GM18907 (cell line): ENCODE measurements at regions not wholly inside any gene's neighbourhood (a gene's known extent, or its start where the extent isn't known, plus 50 kb on each side); places are given as distances from the start of the nearest gene placed in this dataset.

ENCODE experiments used
- ATAC-seq: cut with Tn5 transposase; IDR thresholded peaks from one replicate; pipeline ENCODE4 v1.9.1; 2021; ENCODE audit warnings: mild to moderate bottlenecking, moderate library complexity; ENCODE audit not compliant: unreplicated experiment

DNA sequence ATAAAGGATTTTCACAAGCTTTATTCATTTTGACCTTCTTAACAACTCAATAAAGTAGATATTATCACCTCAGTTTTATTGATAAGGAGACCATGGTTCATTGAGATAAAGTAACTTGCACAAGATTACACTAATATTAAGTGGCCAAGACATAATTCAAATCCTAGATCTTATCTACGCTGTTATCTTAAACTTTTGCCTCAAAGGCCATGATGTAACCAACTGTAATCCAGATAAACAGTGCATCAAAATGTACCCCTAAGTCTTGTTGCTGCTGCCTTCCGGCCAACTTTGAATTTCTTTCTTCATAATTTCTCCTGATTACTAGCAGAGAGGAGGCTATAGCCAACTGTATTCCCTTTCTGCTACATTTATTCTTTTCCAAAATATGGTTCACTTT is 1094.8 kb upstream of the PIK3C3 start:
- no peak for ATAC-seq

DNA sequence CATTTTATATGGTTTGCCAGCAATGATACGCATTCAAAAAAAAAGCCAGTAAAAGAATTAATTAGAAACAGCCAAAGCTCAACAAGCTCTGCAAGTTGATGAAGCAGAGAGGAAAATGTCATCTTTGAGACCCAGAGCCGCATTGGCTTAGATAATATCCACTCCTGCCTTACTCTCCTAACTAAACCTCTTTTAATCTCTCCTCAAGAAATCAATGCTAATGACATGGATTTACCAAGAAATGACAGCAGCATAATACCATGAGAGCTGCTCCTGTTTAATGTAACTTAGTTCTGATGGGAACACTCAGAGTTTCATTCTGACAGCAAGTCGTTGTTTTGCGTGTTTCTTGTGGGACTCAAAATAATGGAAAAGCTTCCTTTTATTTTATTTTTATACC is 1099.4 kb upstream of the PIK3C3 start:
- no peak for ATAC-seq

DNA sequence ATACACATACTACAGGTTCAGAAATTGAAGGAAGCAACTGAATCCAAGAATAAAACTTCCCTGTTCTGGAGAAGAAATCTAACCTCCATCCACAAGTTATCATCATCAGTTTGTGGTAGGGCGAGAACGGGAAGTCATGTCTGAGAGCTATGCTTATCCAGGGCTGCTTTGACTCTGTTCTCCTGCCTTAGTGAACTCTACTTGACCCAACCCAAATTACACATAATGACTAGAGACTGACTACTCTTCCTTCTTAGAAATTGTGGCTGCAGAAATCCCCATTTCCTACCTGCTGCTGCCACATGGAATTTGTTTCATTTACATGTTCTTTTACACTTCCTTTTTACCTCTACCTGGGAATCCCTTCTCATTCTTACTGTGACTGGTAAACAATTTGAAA is 1102.6 kb upstream of the PIK3C3 start:
- ATAC-seq = no peak

DNA sequence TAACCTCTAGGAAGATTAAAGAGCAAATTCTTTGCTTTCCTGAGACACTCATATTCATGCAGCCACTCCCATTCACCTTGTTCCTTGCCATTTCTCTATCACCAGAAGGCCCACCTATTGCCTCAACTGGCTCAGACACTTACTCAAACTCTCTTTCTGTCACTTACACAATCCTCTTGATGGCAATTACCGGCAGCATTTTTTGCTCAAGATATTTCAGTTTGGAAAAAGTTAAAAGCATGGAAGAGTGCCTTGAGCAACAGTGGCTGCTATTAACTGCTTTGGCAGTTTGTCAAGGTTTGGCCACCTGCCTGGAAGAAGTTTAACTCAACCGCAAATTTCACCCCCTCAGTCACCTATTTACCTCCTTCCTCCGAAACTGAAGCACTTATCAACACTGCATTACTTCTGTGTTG is 1104.0 kb upstream of the PIK3C3 start:
- ATAC-seq = no peak

DNA sequence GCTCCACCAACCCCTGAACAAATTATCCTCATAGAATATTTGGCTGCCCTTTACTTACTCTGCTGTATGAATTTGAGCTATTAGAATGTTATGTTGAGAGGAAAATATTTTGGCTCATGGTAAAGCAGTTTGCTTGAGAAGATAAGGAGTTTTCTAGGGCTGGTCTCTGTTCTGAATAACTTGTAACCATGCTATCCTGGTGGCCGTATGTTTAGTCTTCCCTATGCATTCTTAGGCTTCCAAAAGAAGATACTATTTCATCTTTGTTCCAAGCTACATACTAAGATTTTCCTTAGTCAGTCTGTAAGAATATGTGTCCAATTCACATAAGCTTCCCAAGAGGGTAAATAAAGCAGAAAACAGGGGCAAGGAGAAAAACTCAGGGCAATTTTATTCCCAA is 1105.1 kb upstream of the PIK3C3 start:
- no peak for ATAC-seq

DNA sequence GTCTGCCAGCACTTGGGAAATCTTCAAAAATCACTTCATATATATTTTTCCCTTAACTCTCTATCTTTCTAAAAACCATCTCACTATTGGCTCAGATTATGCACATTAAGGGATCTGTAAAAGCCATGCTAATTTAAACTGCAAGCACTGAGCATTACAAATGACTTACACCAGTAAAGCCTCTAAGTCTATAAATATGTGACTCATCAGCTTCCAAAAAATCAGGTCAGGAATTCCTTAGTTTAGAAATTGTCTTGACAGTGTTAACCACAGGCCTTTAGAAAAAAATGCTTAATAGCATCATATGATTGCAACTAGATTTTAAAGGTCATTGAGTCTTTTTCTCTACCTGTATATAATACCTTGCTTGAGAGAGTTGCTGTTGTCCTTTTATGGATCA is 1113.6 kb upstream of the PIK3C3 start:
- ATAC-seq = no peak

DNA sequence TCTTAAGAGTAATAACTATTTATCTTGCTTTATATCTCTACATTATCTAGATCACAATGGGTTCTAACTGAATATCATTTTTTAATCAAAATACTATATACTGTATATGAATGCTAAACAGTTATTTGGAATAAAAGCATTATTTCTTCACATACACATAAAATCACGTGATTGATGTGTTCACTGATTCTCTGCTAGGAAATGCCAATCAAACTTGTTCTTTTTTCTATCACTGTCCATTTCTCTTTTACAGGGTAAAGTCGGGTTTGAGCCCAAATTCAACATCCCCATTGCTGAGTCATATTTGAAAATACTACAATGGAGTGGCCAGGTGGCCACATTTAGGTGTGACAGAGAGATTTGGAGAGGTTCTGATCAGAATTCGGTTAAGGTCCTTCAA is 1114.0 kb upstream of the PIK3C3 start:
- ATAC-seq = no peak

DNA sequence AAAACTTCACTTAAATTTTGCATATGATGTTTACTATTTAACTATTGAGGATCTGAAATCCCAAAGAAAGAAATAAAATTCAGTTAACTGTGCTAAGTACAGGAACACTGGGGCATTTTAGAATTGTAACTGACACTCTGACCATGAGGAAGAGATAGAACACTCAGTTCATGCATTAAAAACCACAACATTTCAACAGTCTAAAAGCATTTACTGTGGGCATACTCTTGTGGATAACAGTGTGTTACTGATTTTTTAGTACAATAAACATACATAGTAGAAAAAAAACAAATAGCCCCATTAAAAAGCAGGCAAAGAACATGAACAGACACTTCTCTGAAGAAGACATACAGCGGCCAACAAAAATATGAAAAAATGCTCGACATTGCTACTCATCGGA is 1122.7 kb upstream of the PIK3C3 start:
- no peak for ATAC-seq

DNA sequence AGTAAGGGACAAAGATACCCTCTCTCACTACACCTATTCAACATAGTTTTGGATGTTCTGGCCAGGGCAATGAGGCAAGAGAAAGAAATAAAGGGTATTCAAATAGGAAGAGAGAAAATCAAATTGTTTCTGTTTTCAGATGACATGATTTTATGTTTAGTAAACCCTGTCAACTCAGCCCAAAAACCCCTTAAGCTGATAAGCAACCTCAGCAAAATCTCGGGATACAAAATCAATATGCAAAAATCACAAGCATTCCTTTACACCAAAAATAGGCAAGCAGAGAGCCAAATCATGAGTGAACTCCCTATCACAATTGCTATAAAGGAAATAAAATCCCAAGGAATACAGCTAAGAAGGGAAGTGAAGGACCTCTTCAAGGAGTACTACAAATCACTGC is 1130.7 kb upstream of the PIK3C3 start:
- no peak for ATAC-seq

DNA sequence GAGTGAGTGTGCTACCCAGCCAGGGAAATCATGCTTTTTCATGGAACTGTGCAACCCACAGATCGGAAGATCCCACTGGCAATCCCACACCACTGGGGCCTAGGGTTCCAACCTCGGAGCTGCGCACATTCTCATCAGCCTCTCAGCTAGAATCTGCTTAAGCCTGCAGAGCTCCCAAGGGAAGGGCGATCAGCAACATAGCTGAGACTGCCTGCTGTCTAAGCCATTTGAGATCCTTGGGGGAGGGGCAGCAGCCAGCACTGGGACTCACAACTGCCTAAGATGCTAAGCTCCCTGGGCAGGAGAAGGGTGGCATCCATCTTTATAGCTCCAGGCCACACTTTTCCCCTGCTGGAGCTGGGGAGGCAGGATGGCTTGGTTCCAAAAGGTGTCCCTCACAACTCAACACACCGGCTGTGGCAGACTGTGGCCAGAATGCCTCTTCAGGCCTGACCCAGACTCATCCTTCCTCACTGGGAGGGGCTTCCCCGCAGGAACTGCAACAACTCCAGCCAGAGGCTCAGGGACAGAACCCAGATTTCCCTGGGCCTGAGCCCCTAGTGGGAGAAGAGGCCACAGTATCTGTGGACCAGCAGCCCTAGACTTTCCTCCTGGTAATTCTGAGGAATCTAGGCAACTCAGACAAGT is 1133.3 kb upstream of the PIK3C3 start:
- no peak for ATAC-seq

DNA sequence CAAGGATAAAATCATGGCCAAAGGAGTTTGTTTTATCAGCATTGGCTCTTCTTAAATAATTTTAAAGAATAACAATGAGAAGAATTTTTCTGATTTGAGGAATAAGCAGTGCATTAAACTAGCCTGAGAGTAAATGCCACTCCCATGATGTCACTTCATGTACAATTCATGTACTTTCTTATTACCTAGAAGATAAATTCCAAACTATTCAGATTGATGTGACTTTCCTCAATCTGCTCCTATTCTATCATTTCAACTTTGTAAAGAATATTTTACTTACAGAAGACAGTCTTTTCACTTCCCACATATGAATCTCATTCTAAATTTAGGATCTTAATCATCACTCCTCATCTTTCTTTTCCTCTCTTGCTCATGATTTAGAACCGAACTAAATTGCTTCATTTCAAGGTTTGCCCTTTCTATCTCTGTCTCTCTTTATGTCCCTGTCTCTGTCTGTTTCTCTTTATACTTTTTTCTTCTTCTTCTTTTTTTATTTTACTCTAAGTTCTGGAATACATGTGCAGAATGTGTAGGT is 1142.0 kb upstream of the PIK3C3 start:
- no peak for ATAC-seq

DNA sequence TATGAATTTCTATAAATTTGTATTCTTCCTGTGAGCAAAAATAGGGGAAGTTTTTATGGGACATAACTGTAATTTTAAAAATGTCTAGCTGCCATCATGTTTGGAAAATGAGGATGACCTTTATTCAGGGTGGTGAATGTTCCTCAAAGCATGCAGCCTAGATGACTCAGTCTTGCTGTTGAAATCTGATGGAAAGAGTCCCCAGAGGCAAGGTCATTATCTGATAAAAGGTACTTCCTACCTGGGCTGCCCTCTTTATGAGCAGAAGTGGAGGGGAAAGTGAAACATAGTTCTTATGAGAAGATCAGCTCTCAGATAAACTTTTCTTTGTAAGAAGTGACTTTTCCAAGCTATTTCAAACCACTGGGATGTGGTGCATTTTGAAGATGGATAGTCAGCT is 1144.7 kb upstream of the PIK3C3 start:
- ATAC-seq = no peak

DNA sequence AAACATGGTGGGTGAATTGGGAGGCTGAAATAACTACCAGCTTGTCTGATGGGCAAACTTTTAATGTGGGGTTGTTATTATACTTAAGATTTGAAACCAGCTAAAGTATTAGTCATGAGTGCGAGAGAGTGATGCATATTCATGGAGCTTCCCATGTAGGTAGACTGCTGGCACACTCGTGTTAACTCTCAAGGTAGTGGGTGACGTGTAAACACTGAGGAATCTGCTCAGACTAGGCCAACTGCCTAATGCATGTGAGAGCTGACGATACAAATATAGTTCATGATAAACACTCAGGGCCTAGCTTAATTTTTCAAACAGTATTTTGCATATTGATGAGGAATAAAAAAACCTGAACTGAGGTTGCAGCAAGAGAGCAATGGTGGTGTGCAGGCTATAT is 1165.7 kb upstream of the PIK3C3 start:
- ATAC-seq = no peak

DNA sequence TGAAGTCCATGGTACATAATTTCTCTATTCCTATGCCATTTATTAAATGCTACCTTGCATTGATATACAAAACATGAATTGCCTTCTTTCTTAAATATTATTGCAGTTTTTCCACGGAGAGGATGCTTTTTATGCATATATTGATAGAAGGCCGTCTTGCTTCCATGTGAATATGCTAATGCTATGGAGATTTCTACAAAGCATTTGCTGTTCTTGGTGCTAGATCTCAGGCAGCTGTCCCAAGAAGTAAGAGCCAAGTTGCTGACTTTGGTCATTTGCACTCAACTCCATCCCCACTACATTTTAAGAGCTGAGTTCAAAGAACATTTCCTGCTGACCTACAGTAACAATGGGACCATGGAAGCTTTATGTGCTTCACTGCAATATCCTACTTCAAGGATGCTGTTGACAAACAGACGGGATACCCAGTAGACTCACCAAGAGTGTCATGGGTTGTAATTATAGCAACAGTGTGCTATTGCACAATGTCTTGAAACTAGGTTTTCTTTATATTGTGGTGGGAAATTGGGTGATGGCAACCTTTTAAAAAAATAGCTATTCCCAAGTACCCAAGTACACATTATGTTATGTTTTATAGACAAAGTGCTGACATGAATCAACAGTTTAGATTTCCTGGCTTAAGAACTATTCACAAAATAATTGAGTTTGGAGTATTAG is 1172.4 kb upstream of the PIK3C3 start:
- no peak for ATAC-seq

DNA sequence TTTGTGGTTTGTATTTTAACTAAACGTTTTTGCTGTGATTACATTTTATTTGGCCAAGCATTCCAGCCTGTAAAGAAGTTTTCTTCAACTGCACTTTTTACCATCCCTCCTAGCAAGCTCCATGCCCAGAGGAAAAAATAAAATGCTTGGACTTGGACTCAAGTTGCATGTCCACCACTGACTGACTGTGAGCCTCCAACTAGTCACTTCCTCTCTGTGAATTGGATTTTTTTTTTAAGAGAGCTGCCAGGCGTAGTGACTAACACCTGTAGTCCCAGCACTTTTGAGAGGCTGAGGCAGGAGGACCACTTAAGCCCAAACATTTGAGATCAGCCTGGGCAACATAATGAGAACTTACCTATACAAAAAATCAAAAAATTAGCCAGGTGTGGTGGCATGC is 1185.2 kb upstream of the PIK3C3 start:
- ATAC-seq = no peak

DNA sequence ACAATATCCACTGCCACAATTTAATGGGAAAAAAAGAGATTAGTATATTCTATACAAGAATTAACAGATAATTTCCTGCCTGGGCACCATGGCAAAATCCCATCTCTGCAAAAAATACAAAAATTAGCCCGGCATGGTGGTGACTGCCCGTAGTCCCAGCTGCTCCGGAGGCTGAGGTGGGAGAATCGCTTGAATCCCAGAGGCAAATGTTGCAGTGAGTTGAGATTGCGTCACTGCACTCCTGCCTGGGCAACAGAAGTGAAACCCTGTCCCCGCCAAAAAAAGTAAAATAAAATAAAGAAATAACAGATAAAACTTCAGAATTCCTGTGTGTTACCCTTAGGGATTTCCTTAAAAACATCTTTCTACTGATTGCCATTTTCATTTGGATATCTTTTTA is 1194.8 kb upstream of the PIK3C3 start:
- no peak for ATAC-seq

DNA sequence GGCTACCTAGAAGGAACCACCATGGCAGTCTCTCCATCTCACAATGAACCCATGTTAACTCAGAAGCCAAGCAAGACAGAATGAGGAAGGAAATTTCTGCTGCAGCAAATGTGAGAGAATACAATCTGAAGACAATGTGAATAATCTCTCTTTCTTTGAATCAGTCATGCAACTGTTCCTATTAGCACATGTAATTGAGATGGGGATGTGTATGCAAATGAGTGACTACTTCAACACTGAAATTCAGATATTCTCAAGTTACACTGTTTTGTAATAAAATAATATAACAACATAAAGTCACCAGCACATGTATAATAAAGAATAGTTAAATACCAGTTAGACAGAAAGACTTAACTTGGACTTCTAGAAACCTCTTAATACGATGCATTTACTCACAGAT is 1200.6 kb upstream of the PIK3C3 start:
- ATAC-seq = no peak

DNA sequence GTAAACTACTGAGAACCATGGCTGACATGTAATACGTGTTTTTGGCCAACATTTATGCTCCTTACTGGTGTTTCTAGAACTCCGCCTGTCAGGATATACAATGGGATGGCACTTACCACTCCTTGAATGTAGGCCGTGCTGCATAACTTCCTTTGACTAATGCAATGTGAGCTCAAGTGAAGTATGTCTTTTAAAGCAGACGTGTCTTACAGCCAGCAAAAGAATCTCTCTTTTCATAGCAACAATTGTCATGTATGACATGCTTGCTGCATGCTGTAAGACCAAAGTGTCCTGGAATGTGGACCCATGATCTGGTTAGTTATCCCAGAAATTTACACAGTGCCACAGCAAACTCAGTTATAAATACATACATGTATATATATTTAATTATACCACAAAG is 1202.7 kb upstream of the PIK3C3 start:
- ATAC-seq = no peak

DNA sequence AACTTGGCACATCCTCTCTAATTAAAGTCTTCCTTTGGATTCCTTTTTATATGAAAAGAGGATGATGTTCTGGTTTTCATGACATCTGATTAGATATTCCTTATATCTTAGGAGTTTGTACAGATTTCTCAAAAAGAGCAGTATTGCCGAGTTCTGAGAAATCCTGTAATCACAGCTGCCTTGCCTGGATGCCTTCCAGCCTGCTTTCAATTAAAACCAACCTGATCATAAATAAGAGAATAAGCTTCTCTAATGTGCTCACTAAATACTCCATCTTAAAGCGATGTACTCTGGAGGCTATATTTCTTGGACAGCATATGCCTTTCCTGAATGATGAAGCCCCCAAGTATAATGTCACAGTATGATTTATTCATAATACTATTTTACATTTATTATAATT is 1203.8 kb upstream of the PIK3C3 start:
- ATAC-seq = no peak

DNA sequence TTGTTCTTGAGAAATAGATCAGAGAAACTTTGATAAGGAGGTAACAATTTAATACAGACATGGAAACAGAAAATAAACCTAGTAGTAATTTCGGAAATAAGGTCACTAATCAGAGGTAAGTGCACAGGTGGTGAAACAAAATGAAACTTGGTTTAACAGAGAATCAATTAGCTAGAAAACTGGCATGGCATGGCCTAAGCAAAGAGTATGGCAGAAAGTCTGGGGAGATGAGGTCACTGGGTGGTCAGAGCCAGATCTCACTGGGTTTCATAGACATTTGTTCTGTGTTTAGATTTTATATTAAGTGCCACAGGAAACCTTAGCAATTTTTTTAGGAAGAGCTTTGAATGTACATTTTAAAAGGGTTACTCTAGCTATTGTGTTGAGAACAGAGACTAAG is 1216.0 kb upstream of the PIK3C3 start:
- ATAC-seq = no peak

DNA sequence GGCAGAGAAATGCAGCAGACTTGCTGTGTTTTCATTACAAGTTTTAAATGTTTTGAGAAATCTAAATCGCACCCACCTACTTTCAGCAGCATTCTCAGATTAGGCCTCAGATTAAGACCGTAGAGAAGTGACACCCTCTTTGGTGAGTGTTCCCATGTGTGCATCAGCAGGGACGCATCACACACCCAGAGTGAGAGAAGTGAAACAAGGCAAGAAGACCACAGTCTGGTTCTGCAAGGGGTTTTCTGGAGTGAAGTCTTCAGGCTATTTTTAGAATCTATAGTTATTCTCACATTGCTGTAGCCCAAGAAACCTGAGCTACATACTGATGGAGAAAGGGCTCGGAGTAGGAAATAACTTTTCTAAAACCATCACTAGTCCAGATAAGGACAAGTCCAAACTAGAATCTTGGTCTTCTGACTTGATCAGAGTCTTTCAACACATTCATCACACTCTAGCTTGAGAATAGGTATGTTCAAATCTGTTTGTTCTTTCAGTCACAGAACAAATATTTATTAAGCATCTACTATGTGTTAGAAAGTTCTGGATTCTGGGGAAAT is 1216.6 kb upstream of the PIK3C3 start:
- no peak for ATAC-seq

DNA sequence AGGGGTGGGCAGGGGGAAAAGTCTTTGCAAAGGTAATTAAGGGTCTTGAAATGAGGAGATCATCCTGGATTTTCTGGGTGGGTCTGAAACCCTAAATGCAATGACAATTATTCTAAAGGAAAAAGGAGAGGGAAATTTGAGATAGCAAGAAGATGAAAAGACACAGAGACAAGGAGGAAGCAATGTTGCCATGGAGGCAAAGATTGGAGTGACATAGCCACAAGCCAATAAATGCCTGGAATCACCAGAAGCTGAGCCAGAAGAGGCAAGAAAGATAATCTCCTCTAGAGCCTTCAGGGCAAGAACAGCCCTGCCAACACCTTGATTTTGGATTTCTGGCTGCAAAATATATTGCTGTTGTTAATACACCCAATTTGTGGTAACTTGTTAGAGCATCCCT is 1246.3 kb upstream of the PIK3C3 start:
- ATAC-seq = no peak
